Calu3 (cell line): ENCODE measurements at regions not wholly inside any gene's neighbourhood (a gene's known extent, or its start where the extent isn't known, plus 50 kb on each side); places are given as distances from the start of the nearest gene placed in this dataset.
A peak's percentile ranks its signal among the peaks of the same experiment; 100 is the strongest.

Experiments
- BruUV-seq: library from RNA; stranded (reverse); fragments of 400-500 nt; replicated peaks from 2 replicates; lab custom pipeline; 2021; lab: Mats Ljungman, UMichigan
- CTCF ChIA-PET: fragments of 300-600 bp; sonication (Branson Sonifier 250); formaldehyde crosslinking; loops from one replicate; lab custom pipeline; 2022; ENCODE audit warnings: antibody characterized with exemption; lab: Charles Lee
- DNase-seq: peaks from one replicate; pipeline ENCODE4 v3.0.0; 2022
- H3K27ac Mint-ChIP-seq: one replicate; pipeline ENCODE4 v1.8.0; 2022; ENCODE audit warnings: mixed read lengths; ENCODE audit not compliant: unreplicated experiment
- H3K27me3 Mint-ChIP-seq: one replicate; pipeline ENCODE4 v1.8.0; 2022; ENCODE audit warnings: mixed read lengths; ENCODE audit not compliant: unreplicated experiment
- H3K36me3 Mint-ChIP-seq: one replicate; pipeline ENCODE4 v1.8.0; 2022; ENCODE audit warnings: mild to moderate bottlenecking, moderate library complexity, mixed read lengths; ENCODE audit not compliant: insufficient read depth, unreplicated experiment
- H3K4me1 Mint-ChIP-seq: one replicate; pipeline ENCODE4 v1.8.0; 2022; ENCODE audit warnings: mild to moderate bottlenecking, low read depth, mixed read lengths; ENCODE audit not compliant: unreplicated experiment
- H3K4me3 Mint-ChIP-seq: one replicate; pipeline ENCODE4 v1.8.0; 2022; ENCODE audit warnings: mild to moderate bottlenecking, low read depth, moderate library complexity, mixed read lengths; ENCODE audit not compliant: unreplicated experiment
- H3K9me3 Mint-ChIP-seq: one replicate; pipeline ENCODE4 v1.8.0; 2022; ENCODE audit warnings: low read depth, mixed read lengths; ENCODE audit not compliant: unreplicated experiment
- CTCF ChIP-seq: fragments of 200-600 bp; IDR thresholded peaks from one replicate; pipeline ENCODE4 v1.8.0; 2022; ENCODE audit warnings: antibody characterized with exemption; ENCODE audit not compliant: unreplicated experiment
- intact Hi-C: fragments of 100-400 bp; cut with micrococcal nuclease; formaldehyde crosslinking; loops from one replicate; pipeline ENCODE4 v1.10.0; 2022; ENCODE audit not compliant: unreplicated experiment

- Mint-ChIP-seq H3K4me1 (peaks cover 16% of the 10 kb centered on the region), H3K9me3 (peaks cover 5% of the 10 kb centered on the region), H3K36me3 (no peaks in the 10 kb centered on the region), H3K4me3 (no peak overlapping the region), H3K27me3 (no peaks in the 10 kb centered on the region), H3K27ac (peak overlapping the region; percentile 43)
- TF ChIP-seq CTCF, result no peak
- intact Hi-C loops, result no loop called here
- no TSS peak for BruUV-seq
- CTCF ChIA-PET, result no interaction called here
- no peak for DNase-seq
These were observed 607.1 kb downstream of the KCNT2 start for GRCh38 chr1:196001188-196001587.

GRCh38 chr1:195999022-195999421 lies 609.2 kb downstream of the KCNT2 start:
- Mint-ChIP-seq H3K27me3 (no peaks in the 10 kb centered on the region), H3K9me3 (peaks cover 5% of the 10 kb centered on the region), H3K27ac (no peak overlapping the region), H3K4me3 (no peak overlapping the region), H3K4me1 (peaks cover 16% of the 10 kb centered on the region), H3K36me3 (no peaks in the 10 kb centered on the region)
- no peak for DNase-seq
- BruUV-seq, result no TSS peak
- intact Hi-C loops, result no loop called here
- TF ChIP-seq CTCF, result no peak
- CTCF ChIA-PET, result no interaction called here

- no peak for DNase-seq
- H3K4me3 Mint-ChIP-seq, result no peak overlapping the region
- H3K9me3 Mint-ChIP-seq, result no peaks in the 10 kb centered on the region
- H3K27ac Mint-ChIP-seq, result no peak overlapping the region
- intact Hi-C loops, result no loop called here
- TF ChIP-seq CTCF, result no peak
- BruUV-seq, result no TSS peak
- H3K4me1 Mint-ChIP-seq, result peaks cover 8% of the 10 kb centered on the region
- no peaks in the 10 kb centered on the region for H3K36me3 Mint-ChIP-seq
- no peaks in the 10 kb centered on the region for H3K27me3 Mint-ChIP-seq
- CTCF ChIA-PET, result interaction anchor here (0.5 to 0.6 kb wide), 2 partner anchors 33 to 472 kb away, joined by 3 to 11 read pairs; no protein-coding TSS in a partner anchor
These were observed 626.6 kb downstream of the KCNT2 start for GRCh38 chr1:195981448-195982139.

- DNase-seq, result no peak
- intact Hi-C loops, result no loop called here
- H3K4me3 Mint-ChIP-seq, result no peak overlapping the region
- no peak for TF ChIP-seq CTCF
- no peaks in the 10 kb centered on the region for H3K36me3 Mint-ChIP-seq
- no TSS peak for BruUV-seq
- H3K27me3 Mint-ChIP-seq, result no peaks in the 10 kb centered on the region
- peaks cover 8% of the 10 kb centered on the region for H3K4me1 Mint-ChIP-seq
- CTCF ChIA-PET, result no interaction called here
- no peaks in the 10 kb centered on the region for H3K9me3 Mint-ChIP-seq
- H3K27ac Mint-ChIP-seq, result no peak overlapping the region
These were observed 628.6 kb downstream of the KCNT2 start for GRCh38 chr1:195979646-195980045.
